A549 (cell line): ENCODE measurements at regions not wholly inside any gene's neighbourhood (a gene's known extent, or its start where the extent isn't known, plus 50 kb on each side); places are given as distances from the start of the nearest gene placed in this dataset.

Experiments used
- ATAC-seq, 2 experiments: fragments of 200-7000 bp in 1 of 2; fragments of >200 bp in 1 of 2; cut with Nextera tagmentation in 1 of 2; cut with Tn5 transposase in 1 of 2; 3 replicates each; pipeline versions ENCODE4 v1.8.0 to v1.9.1; 2018 to 2020; ENCODE audit warnings: mild to moderate bottlenecking in 1 of 2, moderate library complexity in 1 of 2
- CTCF ChIA-PET: fragments of 300-600 bp; sonication (Branson Sonifier 250); formaldehyde crosslinking; extraction: SDS; loops from one replicate; lab custom pipeline; 2021; ENCODE audit warnings: antibody characterized with exemption, inconsistent platforms; lab: Yijun Ruan, JAX
- POLR2A ChIA-PET: fragments of 350-600 bp; formaldehyde crosslinking; extraction: SDS; loops from one replicate; lab custom pipeline; 2021; ENCODE audit warnings: antibody characterized with exemption, inconsistent platforms; lab: Yijun Ruan, JAX
- DNase-seq, 2 experiments: peaks; one replicate each; pipeline versions ENCODE4 v3.0.0 to v3.0.0-alpha.2; 2011 to 2016; ENCODE audit warnings: low read depth in 1 of 2, low spot score in 1 of 2
- FAIRE-seq: peaks from 2 replicates; lab custom pipeline; 2011; peaks lifted over from hg19 to GRCh38; lab: Jason Lieb, UNC
- H3K27ac ChIP-seq, 2 experiments: fragments of >200 bp; sonication (Bioruptor Twin); formaldehyde crosslinking; 3 replicates each; pipeline ENCODE4 v1.5.1; 2016 to 2017
- H3K4me1 ChIP-seq: fragments of >200 bp; sonication (Bioruptor Twin); formaldehyde crosslinking; 3 replicates; pipeline ENCODE4 v1.6.1; 2016
- H3K4me2 ChIP-seq: fragments of >200 bp; sonication (Bioruptor Twin); formaldehyde crosslinking; 3 replicates; pipeline ENCODE4 v1.6.1; 2016
- H3K4me3 ChIP-seq: fragments of >200 bp; sonication (Bioruptor Twin); formaldehyde crosslinking; 3 replicates; pipeline ENCODE4 v1.5.1; 2016
- H3K9me3 ChIP-seq: fragments of >200 bp; sonication (Bioruptor Twin); formaldehyde crosslinking; 3 replicates; pipeline ENCODE4 v1.6.1; 2016
- ATOH8 ChIP-seq: fragments of 250-450 bp; sonication (Bioruptor Pico); IDR thresholded peaks from 2 replicates; pipeline ENCODE4 v1.5.0; 2020; ENCODE audit warnings: low read depth, mild to moderate bottlenecking, moderate library complexity
- BCL3 ChIP-seq: fragments of >200 bp; sonication (Bioruptor Twin); formaldehyde crosslinking; IDR thresholded peaks from 3 replicates; pipeline ENCODE4 v1.6.1; 2016
- CBX2 ChIP-seq: fragments of 200-600 bp; sonication (generic); IDR thresholded peaks from 2 replicates; pipeline ENCODE4 v1.6.1; 2016; ENCODE audit warnings: low read depth, mild to moderate bottlenecking, borderline replicate concordance
- CHD4 ChIP-seq: fragments of 200-600 bp; sonication (generic); IDR thresholded peaks from 2 replicates; pipeline ENCODE4 v1.6.1; 2016; ENCODE audit warnings: antibody characterized with exemption, mild to moderate bottlenecking, borderline replicate concordance
- CTCF ChIP-seq: fragments of >200 bp; sonication (Bioruptor Twin); formaldehyde crosslinking; IDR thresholded peaks from 3 replicates; pipeline ENCODE4 v1.5.1; 2016
- FOSB ChIP-seq: fragments of 250-450 bp; sonication (Bioruptor Pico); IDR thresholded peaks from 2 replicates; pipeline ENCODE4 v1.5.0; 2020; ENCODE audit warnings: mild to moderate bottlenecking, moderate library complexity
- FOSL2 ChIP-seq, 2 experiments: fragments of 450-650 bp in 1 of 2; fragments of >200 bp in 1 of 2; sonication (Bioruptor Twin) in 1 of 2; formaldehyde crosslinking; IDR thresholded peaks; 2 replicates each; pipeline versions ENCODE4 v1.5.0 to v1.6.1; 2016 to 2020; ENCODE audit warnings: mild to moderate bottlenecking in 1 of 2, moderate library complexity in 1 of 2
- FOXS1 ChIP-seq: fragments of 250-450 bp; sonication (Bioruptor Pico); IDR thresholded peaks from 2 replicates; pipeline ENCODE4 v1.5.0; 2020; ENCODE audit warnings: mild to moderate bottlenecking, moderate library complexity
- HOXB13 ChIP-seq: fragments of 250-450 bp; sonication (Bioruptor Pico); IDR thresholded peaks from 2 replicates; pipeline ENCODE4 v1.5.0; 2020; ENCODE audit warnings: low read depth, mild to moderate bottlenecking, moderate library complexity
- HOXB5 ChIP-seq: fragments of 250-450 bp; sonication (Bioruptor Pico); IDR thresholded peaks from 2 replicates; pipeline ENCODE4 v1.5.0; 2020; ENCODE audit warnings: mild to moderate bottlenecking, moderate library complexity
- JUN ChIP-seq, 2 experiments: fragments of >200 bp; sonication (Bioruptor Twin); formaldehyde crosslinking; IDR thresholded peaks; 2 replicates in 1 of 2; 3 replicates in 1 of 2; pipeline ENCODE4 v1.6.1; 2016 to 2017
- MAX ChIP-seq: IDR thresholded peaks from 2 replicates; pipeline ENCODE4 v1.6.1; 2012
- NFE2L2 ChIP-seq: fragments of 150-350 bp; conservative IDR thresholded peaks from 2 replicates; pipeline ENCODE4 v1.6.1; 2014; ENCODE audit warnings: low read length
- NR3C1 ChIP-seq: fragments of >200 bp; sonication (Bioruptor Twin); formaldehyde crosslinking; IDR thresholded peaks from 3 replicates; pipeline ENCODE4 v1.6.1; 2017
- PHF8 ChIP-seq: fragments of 200-600 bp; sonication (generic); IDR thresholded peaks from 2 replicates; pipeline ENCODE4 v1.6.1; 2016; ENCODE audit warnings: low read depth, mild to moderate bottlenecking, antibody characterized with exemption, moderate library complexity, borderline replicate concordance
- RARB ChIP-seq: fragments of 250-450 bp; sonication (Bioruptor Pico); IDR thresholded peaks from 2 replicates; pipeline ENCODE4 v1.8.0; 2021; ENCODE audit warnings: mild to moderate bottlenecking, moderate library complexity
- REST ChIP-seq: fragments of 200-600 bp; sonication (generic); IDR thresholded peaks from 2 replicates; pipeline ENCODE4 v1.6.1; 2016; ENCODE audit warnings: antibody characterized with exemption, mild to moderate bottlenecking, moderate library complexity
- TFCP2L1 ChIP-seq: fragments of 250-450 bp; sonication (Bioruptor Pico); IDR thresholded peaks from 2 replicates; pipeline ENCODE4 v1.5.0; 2021; ENCODE audit warnings: mild to moderate bottlenecking
- WGBS: methylation state at CpG from one replicate; pipeline ENCODE4 v1.1.6; 2017; ENCODE audit errors: missing lambda C conversion rate; 5-methylcytosine and 5-hydroxymethylcytosine counted together

GRCh38 chr6:14930366-14930989, 315.4 kb upstream of the JARID2 start:
- ATAC-seq = no peak
- Histone ChIP-seq H3K9me3 (no peaks in the 10 kb centered on the region), H3K4me3 (no peak overlapping the region), H3K4me2 (no peak overlapping the region), H3K4me1 (no peaks in the 10 kb centered on the region), H3K27ac (no peak overlapping the region)
- TF ChIP-seq NR3C1 = no peak
- no peak for TF ChIP-seq FOXS1 (CRISPR knock-in tag)
- TF ChIP-seq FOSL2 (IDR thresholded peaks at IDR 0.05) = no peak
- TF ChIP-seq FOSL2 (CRISPR knock-in tag; IDR thresholded peaks at IDR 0.05) = no peak
- TF ChIP-seq REST = no peak
- no peak for TF ChIP-seq JUN (IDR thresholded peaks at IDR 0.05)
- TF ChIP-seq NFE2L2 = no peak
- no peak for TF ChIP-seq RARB (CRISPR knock-in tag)
- TF ChIP-seq HOXB5 (CRISPR knock-in tag) = no peak
- TF ChIP-seq FOSB (CRISPR knock-in tag) = no peak
- no peak for TF ChIP-seq CHD4
- TF ChIP-seq MAX = no peak
- no peak for TF ChIP-seq CTCF
- no peak for TF ChIP-seq BCL3
- TF ChIP-seq PHF8 = no peak
- TF ChIP-seq ATOH8 (CRISPR knock-in tag) = no peak
- no peak for TF ChIP-seq TFCP2L1 (CRISPR knock-in tag)
- TF ChIP-seq HOXB13 (CRISPR knock-in tag) = no peak
- no peak for TF ChIP-seq CBX2
- FAIRE-seq = no peak
- no peak for DNase-seq
- CTCF ChIA-PET = no interaction called here
- WGBS = 91% methylated on average over 2 of the region's 2 CpGs
- POLR2A ChIA-PET = no interaction called here
